GM21619 (cell line): ENCODE measurements at regions not wholly inside any gene's neighbourhood (a gene's known extent, or its start where the extent isn't known, plus 50 kb on each side); places are given as distances from the start of the nearest gene placed in this dataset.

ENCODE experiments used
- ATAC-seq: cut with Tn5 transposase; IDR thresholded peaks from one replicate; pipeline ENCODE4 v1.9.1; 2021; ENCODE audit not compliant: unreplicated experiment

DNA sequence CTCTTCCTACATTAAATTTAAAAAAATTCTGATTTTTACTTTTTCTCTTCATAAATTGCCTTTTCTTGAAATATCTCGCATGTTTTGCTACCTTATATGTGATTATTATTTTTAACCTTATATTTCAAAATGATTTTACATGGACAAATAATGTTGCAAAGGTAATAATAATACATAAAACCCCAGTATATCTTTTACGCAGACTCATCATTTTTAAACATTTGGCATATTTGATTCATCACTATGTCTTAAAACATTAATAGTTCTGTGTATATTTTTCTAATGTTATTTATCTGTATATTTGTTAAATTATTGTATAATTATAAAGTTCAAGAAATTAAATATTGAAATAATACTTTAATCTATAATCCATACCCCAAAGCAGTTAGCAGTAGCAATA, 350.8 kb downstream of the RPL10L start:
- no peak for ATAC-seq

- no peak for ATAC-seq
Measured at GRCh38 chr14:46290706-46291105, 360.9 kb downstream of the RPL10L start.

DNA sequence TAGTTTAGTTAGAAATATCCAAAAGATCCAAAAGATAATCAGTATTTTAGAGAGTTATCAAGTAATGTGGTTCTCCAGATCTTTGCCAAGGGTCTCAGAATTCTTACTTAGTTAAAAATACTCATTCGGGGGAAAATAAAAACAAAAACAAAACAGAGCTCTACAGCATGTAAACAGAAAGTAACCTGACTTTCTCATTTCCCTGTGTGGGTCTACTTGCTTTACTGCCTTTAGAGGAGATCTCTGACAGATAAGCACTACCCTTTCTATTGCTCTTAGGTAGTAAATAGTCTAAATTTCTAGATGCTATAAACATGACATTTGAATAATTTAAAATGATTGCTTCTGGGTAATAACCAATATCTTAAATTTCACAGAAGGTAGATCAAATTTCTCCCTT, 371.8 kb downstream of the RPL10L start:
- ATAC-seq: no peak

DNA sequence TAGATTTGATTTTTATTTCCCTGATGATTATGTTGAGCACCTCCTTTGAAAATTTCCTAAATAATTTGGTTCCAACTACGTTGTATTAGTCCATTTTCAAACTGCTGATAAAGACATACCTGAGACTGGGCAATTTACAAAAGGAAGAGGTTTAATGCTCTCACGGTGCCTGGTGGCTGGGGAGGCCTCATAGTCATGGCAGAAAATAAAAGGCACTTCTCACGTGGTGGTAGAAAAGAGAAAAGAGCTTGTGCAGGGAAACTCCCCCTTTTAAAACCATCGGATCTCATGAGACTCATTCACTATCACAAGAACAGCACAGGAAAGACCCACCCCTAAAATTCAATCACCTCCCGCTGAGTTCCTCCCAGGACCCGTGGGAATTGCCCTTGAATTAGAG, 372.3 kb downstream of the RPL10L start:
- no peak for ATAC-seq

DNA sequence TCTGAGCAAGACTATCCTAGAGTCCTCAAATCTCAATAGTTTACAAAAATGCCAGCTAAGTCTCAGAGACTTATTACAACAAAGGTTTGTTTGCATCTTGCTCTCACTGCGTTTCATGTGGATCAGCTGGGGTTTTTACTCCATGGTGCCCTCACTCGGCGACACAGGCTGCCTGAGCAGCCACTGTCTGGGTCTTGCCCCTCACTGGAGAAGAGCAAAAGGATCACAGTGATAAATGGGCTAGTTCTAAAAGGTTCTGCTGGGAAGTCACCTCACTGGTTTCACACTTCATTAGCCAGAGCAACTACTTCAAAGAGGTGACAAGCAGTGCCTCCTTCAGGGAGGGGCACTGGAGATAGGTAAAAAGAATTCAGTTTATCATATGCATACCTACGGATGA, 392.0 kb downstream of the RPL10L start:
- no peak for ATAC-seq

DNA sequence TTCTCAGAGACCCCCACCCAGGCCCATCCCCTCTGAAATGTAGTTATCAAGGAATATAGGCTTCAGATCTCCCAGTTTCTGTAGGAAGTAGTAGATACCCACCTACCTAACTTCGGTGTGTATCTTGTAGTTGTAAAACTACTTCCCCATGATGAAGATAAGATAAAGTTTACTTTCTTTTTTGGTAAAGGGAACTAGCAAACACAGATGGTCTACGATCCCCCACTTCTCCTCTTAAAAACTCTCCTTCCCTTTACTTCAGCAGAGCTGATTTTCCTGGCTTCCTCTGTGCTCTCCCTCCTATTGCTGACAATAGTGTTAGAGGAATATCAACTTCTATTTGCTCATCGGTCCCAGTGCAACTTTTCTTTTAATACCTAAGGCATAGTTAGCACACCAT, 395.2 kb downstream of the RPL10L start:
- ATAC-seq: no peak

GRCh38 chr14:46250113-46250703, 401.4 kb downstream of the RPL10L start:
- no peak for ATAC-seq

GRCh38 chr14:46248001-46248630, 403.5 kb downstream of the RPL10L start:
- ATAC-seq: no peak

- no peak for ATAC-seq
Measured at GRCh38 chr14:46245276-46245675, 406.3 kb downstream of the RPL10L start.

- ATAC-seq: no peak
Measured at GRCh38 chr14:46233786-46234185, 417.8 kb downstream of the RPL10L start.

- ATAC-seq: no peak
Measured at GRCh38 chr14:46230540-46230939, 421.0 kb downstream of the RPL10L start.

GRCh38 chr14:46215801-46216200, 435.8 kb downstream of the RPL10L start:
- ATAC-seq: no peak

GRCh38 chr14:46198676-46199075, 452.9 kb downstream of the RPL10L start:
- ATAC-seq: no peak

DNA sequence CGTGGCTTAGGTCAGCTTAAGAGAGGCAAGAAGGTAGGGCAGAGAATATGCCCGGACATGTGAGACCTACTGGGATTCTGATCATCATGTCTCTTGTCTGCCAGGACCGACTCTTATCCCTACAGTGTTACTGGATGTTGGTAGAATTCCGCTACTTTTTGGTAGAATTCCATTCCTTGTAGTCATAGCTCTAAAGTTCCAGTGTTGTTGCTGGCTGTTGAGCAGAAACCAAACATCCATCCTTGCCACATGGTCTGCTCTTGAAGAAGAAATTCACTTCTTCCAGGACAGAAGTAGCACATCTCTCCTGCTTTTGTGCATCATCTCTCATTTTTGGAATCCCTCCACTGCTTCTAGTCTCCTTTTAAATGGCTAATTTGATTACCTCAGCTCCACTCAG, 453.7 kb downstream of the RPL10L start:
- ATAC-seq: no peak
